ENCODE measurements at regions not wholly inside any gene's neighbourhood (a gene's known extent, or its start where the extent isn't known, plus 50 kb on each side); places are given as distances from the start of the nearest gene placed in this dataset.

GRCh38 chr11:101745756-101746155 is 161.9 kb upstream of the TRPC6 start:
- TF ChIP-seq EGR1 (IDR thresholded peaks at IDR 0.05) (no peak), USF1 (IDR thresholded peaks at IDR 0.05) (no peak), TCF12 (IDR thresholded peaks at IDR 0.05; ENCODE audit: low read depth) (no peak), RAD21 (IDR thresholded peaks at IDR 0.05; ENCODE audit: low read depth) (no peak), EP300 (IDR thresholded peaks at IDR 0.05; ENCODE audit: borderline replicate concordance) (no peak)

- no peak for TF ChIP-seq TEAD4 (IDR thresholded peaks at IDR 0.05)
Observed at GRCh38 chr11:101743828-101744227, 160.0 kb upstream of the TRPC6 start.

- TF ChIP-seq RAD21 (IDR thresholded peaks at IDR 0.05; ENCODE audit: low read depth) (no peak), CREB1 (IDR thresholded peaks at IDR 0.05; ENCODE audit: low read depth) (no peak), ZBTB7A (IDR thresholded peaks at IDR 0.05; ENCODE audit: low read depth) (no peak), USF1 (IDR thresholded peaks at IDR 0.05) (no peak), EGR1 (IDR thresholded peaks at IDR 0.05) (no peak), EP300 (IDR thresholded peaks at IDR 0.05; ENCODE audit: borderline replicate concordance) (no peak), TCF12 (IDR thresholded peaks at IDR 0.05; ENCODE audit: low read depth) (no peak), NFIC (IDR thresholded peaks at IDR 0.05) (no peak), FOXM1 (IDR thresholded peaks at IDR 0.05; ENCODE audit: borderline replicate concordance, low read depth) (no peak), CEBPB (IDR thresholded peaks at IDR 0.05) (no peak), YY1 (IDR thresholded peaks at IDR 0.05; ENCODE audit: low read depth) (no peak), MAX (IDR thresholded peaks at IDR 0.05) (no peak), REST (IDR thresholded peaks at IDR 0.05; ENCODE audit: low read depth) (no peak), TEAD4 (IDR thresholded peaks at IDR 0.05) (no peak), TAF1 (IDR thresholded peaks at IDR 0.05; ENCODE audit: low read depth) (no peak)
Observed at GRCh38 chr11:101741479-101742175, 157.8 kb upstream of the TRPC6 start.

- no peak for TF ChIP-seq EP300 (IDR thresholded peaks at IDR 0.05; ENCODE audit: borderline replicate concordance)
- TF ChIP-seq USF1 (IDR thresholded peaks at IDR 0.05) = no peak
- no peak for TF ChIP-seq TCF12 (IDR thresholded peaks at IDR 0.05; ENCODE audit: low read depth)
- no peak for TF ChIP-seq TEAD4 (IDR thresholded peaks at IDR 0.05)
- no peak for TF ChIP-seq YY1 (IDR thresholded peaks at IDR 0.05; ENCODE audit: low read depth)
- no peak for TF ChIP-seq EGR1 (IDR thresholded peaks at IDR 0.05)
- no peak for TF ChIP-seq RAD21 (IDR thresholded peaks at IDR 0.05; ENCODE audit: low read depth)
- no peak for TF ChIP-seq TAF1 (IDR thresholded peaks at IDR 0.05; ENCODE audit: low read depth)
Observed at GRCh38 chr11:101741061-101741460, 157.3 kb upstream of the TRPC6 start.

GRCh38 chr11:101738452-101738851 is 154.6 kb upstream of the TRPC6 start:
- TF ChIP-seq MAX (IDR thresholded peaks at IDR 0.05) (no peak), RAD21 (IDR thresholded peaks at IDR 0.05; ENCODE audit: low read depth) (no peak), YY1 (IDR thresholded peaks at IDR 0.05; ENCODE audit: low read depth) (no peak), NFIC (IDR thresholded peaks at IDR 0.05) (no peak), FOXM1 (IDR thresholded peaks at IDR 0.05; ENCODE audit: borderline replicate concordance, low read depth) (no peak), TAF1 (IDR thresholded peaks at IDR 0.05; ENCODE audit: low read depth) (no peak), EGR1 (IDR thresholded peaks at IDR 0.05) (no peak), REST (IDR thresholded peaks at IDR 0.05; ENCODE audit: low read depth) (no peak), USF1 (IDR thresholded peaks at IDR 0.05) (no peak), CREB1 (IDR thresholded peaks at IDR 0.05; ENCODE audit: low read depth) (no peak), ZBTB7A (IDR thresholded peaks at IDR 0.05; ENCODE audit: low read depth) (no peak), EP300 (IDR thresholded peaks at IDR 0.05; ENCODE audit: borderline replicate concordance) (no peak), TEAD4 (IDR thresholded peaks at IDR 0.05) (no peak), TCF12 (IDR thresholded peaks at IDR 0.05; ENCODE audit: low read depth) (no peak), CEBPB (IDR thresholded peaks at IDR 0.05) (no peak)

All from Ishikawa (cell line).